ENCODE measurements at regions not wholly inside any gene's neighbourhood (a gene's known extent, or its start where the extent isn't known, plus 50 kb on each side); places are given as distances from the start of the nearest gene placed in this dataset.

DNA sequence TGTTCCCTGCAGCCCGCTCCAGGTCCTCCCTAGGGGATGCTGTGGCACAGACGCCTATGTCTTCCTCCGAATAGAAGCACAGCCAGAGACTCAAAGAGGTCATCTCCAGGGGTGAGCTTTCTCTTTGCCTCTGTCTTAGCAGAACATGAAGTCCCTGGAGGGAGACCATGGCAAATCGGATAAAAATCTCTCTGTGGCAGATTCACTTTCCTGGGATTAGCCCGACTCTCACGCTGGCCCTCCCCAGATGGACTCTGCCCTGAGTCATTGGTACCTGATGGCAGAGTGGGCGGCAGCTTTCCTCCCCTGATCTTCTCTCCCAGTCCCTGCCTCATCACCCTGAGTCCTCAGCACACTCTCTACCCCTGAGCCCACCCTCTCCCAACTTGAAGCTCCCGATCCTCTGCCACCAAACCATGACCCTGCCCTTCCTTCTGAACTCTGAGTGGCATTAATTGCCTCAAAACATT, 58.0 kb upstream of the CCDC167 start:
- no peak overlapping the region for H2BK20ac ChIP-seq (ENCODE audit: low read depth, low read length)
- ATAC-seq (ENCODE audit: low read depth) (no peak), DNase-seq (no peak)
- H3K4ac ChIP-seq (ENCODE audit: low read depth, low read length): no peak overlapping the region
- H3K14ac ChIP-seq (replicated peaks; ENCODE audit: low read depth, low read length): no peak overlapping the region
- dilution Hi-C loops (cut with HindIII; ENCODE audit: low sequenced_read_pairs, unreplicated experiment) (no loop called here), intact Hi-C loops (cut with micrococcal nuclease) (no loop called here), in situ Hi-C loops (cut with MboI; ENCODE audit: low sequenced_read_pairs) (no loop called here)
- H3K4me1 ChIP-seq (ENCODE audit: control insufficient read depth, insufficient read depth, low read length): peaks cover 13% of the 10 kb centered on the region
- H4K8ac ChIP-seq (ENCODE audit: low read depth in 2 of 2, low read length in 2 of 2): no peak overlapping the region
- POLR2A ChIA-PET (ENCODE audit: unreplicated experiment): no interaction called here
- no peaks in the 10 kb centered on the region for H3K36me3 ChIP-seq (ENCODE audit: control insufficient read depth, insufficient read depth, low read length)
- H2AK9ac ChIP-seq (replicated peaks; ENCODE audit: low read depth, low read length, poor library complexity): no peak overlapping the region
- no peak overlapping the region for H2BK120ac ChIP-seq (ENCODE audit: low read depth, low read length)
- H3K79me1 ChIP-seq (ENCODE audit: low read depth in 1 of 2, low read length in 2 of 2): no peaks in the 10 kb centered on the region
- H3K56ac ChIP-seq (ENCODE audit: extremely low read depth, insufficient read depth, low read length): no peak overlapping the region
- no peaks in the 10 kb centered on the region; the same call in 1 of the 2 replicates for H4K20me1 ChIP-seq (ENCODE audit: insufficient read depth, low read length)
- TF ChIP-seq RFX5 (IDR thresholded peaks at IDR 0.05; ENCODE audit: low read depth, low read length): no peak
- no peak for TF ChIP-seq MXI1 (IDR thresholded peaks at IDR 0.05; ENCODE audit: borderline replicate concordance, low read depth, low read length)
- TF ChIP-seq RAD21 (IDR thresholded peaks at IDR 0.05; ENCODE audit: low read length): no peak
- TF ChIP-seq SMC3 (IDR thresholded peaks at IDR 0.05; ENCODE audit: low read depth, low read length): no peak
- TF ChIP-seq CHD1 (IDR thresholded peaks at IDR 0.05; ENCODE audit: low read depth, low read length): no peak
- TF ChIP-seq, protein P1, sequence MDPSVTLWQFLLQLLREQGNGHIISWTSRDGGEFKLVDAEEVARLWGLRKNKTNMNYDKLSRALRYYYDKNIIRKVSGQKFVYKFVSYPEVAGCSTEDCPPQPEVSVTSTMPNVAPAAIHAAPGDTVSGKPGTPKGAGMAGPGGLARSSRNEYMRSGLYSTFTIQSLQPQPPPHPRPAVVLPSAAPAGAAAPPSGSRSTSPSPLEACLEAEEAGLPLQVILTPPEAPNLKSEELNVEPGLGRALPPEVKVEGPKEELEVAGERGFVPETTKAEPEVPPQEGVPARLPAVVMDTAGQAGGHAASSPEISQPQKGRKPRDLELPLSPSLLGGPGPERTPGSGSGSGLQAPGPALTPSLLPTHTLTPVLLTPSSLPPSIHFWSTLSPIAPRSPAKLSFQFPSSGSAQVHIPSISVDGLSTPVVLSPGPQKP (IDR thresholded peaks at IDR 0.05; ENCODE audit: borderline replicate concordance, low read depth, low read length): no peak
- TF ChIP-seq RCOR1 (IDR thresholded peaks at IDR 0.05; ENCODE audit: insufficient replicate concordance, low read length): no peak
- no peak for TF ChIP-seq MAZ (IDR thresholded peaks at IDR 0.05; ENCODE audit: borderline replicate concordance, low read depth, low read length)
- TF ChIP-seq, protein P2, sequence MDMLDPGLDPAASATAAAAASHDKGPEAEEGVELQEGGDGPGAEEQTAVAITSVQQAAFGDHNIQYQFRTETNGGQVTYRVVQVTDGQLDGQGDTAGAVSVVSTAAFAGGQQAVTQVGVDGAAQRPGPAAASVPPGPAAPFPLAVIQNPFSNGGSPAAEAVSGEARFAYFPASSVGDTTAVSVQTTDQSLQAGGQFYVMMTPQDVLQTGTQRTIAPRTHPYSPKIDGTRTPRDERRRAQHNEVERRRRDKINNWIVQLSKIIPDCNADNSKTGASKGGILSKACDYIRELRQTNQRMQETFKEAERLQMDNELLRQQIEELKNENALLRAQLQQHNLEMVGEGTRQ (IDR thresholded peaks at IDR 0.05; ENCODE audit: low read depth, low read length): no peak
- no peak for TF ChIP-seq FOS (IDR thresholded peaks at IDR 0.05; ENCODE audit: low read depth, low read length)
- no peak for TF ChIP-seq NFE2L2 (IDR thresholded peaks at IDR 0.05; ENCODE audit: low read depth, low read length)
- no peak for TF ChIP-seq MAFK (IDR thresholded peaks at IDR 0.05; ENCODE audit: low read depth, low read length)
- TF ChIP-seq CEBPB (IDR thresholded peaks at IDR 0.05; ENCODE audit: low read depth, low read length): no peak
- no peak for TF ChIP-seq POLR2A (IDR thresholded peaks at IDR 0.05; ENCODE audit: low read depth, low read length)
- TF ChIP-seq, protein P3, sequence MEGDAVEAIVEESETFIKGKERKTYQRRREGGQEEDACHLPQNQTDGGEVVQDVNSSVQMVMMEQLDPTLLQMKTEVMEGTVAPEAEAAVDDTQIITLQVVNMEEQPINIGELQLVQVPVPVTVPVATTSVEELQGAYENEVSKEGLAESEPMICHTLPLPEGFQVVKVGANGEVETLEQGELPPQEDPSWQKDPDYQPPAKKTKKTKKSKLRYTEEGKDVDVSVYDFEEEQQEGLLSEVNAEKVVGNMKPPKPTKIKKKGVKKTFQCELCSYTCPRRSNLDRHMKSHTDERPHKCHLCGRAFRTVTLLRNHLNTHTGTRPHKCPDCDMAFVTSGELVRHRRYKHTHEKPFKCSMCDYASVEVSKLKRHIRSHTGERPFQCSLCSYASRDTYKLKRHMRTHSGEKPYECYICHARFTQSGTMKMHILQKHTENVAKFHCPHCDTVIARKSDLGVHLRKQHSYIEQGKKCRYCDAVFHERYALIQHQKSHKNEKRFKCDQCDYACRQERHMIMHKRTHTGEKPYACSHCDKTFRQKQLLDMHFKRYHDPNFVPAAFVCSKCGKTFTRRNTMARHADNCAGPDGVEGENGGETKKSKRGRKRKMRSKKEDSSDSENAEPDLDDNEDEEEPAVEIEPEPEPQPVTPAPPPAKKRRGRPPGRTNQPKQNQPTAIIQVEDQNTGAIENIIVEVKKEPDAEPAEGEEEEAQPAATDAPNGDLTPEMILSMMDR (conservative IDR thresholded peaks at IDR 0.05; ENCODE audit: low read depth, low read length): no peak
- TF ChIP-seq BHLHE40 (IDR thresholded peaks at IDR 0.05; ENCODE audit: low read depth, low read length): no peak
- peaks cover 15% of the 10 kb centered on the region for H3K27me3 ChIP-seq (ENCODE audit: control insufficient read depth, insufficient read depth, low read length)
- H3K9me1 ChIP-seq (ENCODE audit: insufficient read depth, low read length): peaks cover 7% of the 10 kb centered on the region; the same call in 1 of the 2 replicates
- H3K4me2 ChIP-seq (ENCODE audit: low read depth, low read length): no peak overlapping the region
- no TSS peak for BruUV-seq (replicated peaks)
- no peak overlapping the region for H3K27ac ChIP-seq (ENCODE audit: insufficient read depth, low read length)
- peaks cover 3% of the 10 kb centered on the region for H3K9me3 ChIP-seq (ENCODE audit: control insufficient read depth, insufficient read depth, low read length)
- H3K9ac ChIP-seq (ENCODE audit: low read depth, low read length): no peak overlapping the region
- H3K23ac ChIP-seq (ENCODE audit: low read depth, low read length): no peak overlapping the region
- H4K5ac ChIP-seq (ENCODE audit: low read depth, low read length): no peak overlapping the region
- no peak overlapping the region for H2BK15ac ChIP-seq (ENCODE audit: low read depth, low read length)
- H3K4me3 ChIP-seq (ENCODE audit: insufficient read depth, low read depth, low read length): no peak overlapping the region
- CTCF ChIA-PET: no interaction called here
- 86% methylated on average over 6 of the region's 8 CpGs; no CpG with 5 or more reads in 1 of the 2 experiments for WGBS, 2 experiments (ENCODE audit: extremely low coverage in 2 of 2, insufficient read length in 1 of 2)
- H2AFZ ChIP-seq (replicated peaks; ENCODE audit: low read length, poor library complexity): no peak overlapping the region
- no peak overlapping the region for H3K18ac ChIP-seq (ENCODE audit: low read depth, low read length)
- peak overlapping the region; percentile 23; the same call in 1 of the 2 replicates for H2AK5ac ChIP-seq (ENCODE audit: low read depth, low read length)
- no peak overlapping the region for H4K91ac ChIP-seq (ENCODE audit: insufficient read depth, low read depth, low read length)
- H2BK5ac ChIP-seq (ENCODE audit: low read depth, low read length, poor library complexity, severe bottlenecking): no peak overlapping the region
